Sigmoid colon (tissue), 4 donors: ENCODE measurements at regions not wholly inside any gene's neighbourhood (a gene's known extent, or its start where the extent isn't known, plus 50 kb on each side); places are given as distances from the start of the nearest gene placed in this dataset.

ENCODE experiments used
- CTCF ChIP-seq, 4 experiments: fragments of 450-650 bp in 3 of 4; fragments of 200-600 bp in 1 of 4; IDR thresholded peaks; one replicate each; pipeline ENCODE4 v1.5.1; 2016 to 2019; ENCODE audit warnings: antibody characterized with exemption in 4 of 4, mild to moderate bottlenecking in 3 of 4, moderate library complexity in 2 of 4
- EP300 ChIP-seq, 4 donors: sonication (generic); formaldehyde crosslinking; IDR thresholded peaks; one replicate each; pipeline ENCODE4 v1.6.1; 2017; ENCODE audit warnings: antibody characterized with exemption in 4 of 4

GRCh38 chr14:97159124-97159523 is 361.9 kb downstream of the VRK1 start:
- TF ChIP-seq CTCF (IDR thresholded peaks at IDR 0.05) (no peak), EP300 (IDR thresholded peaks at IDR 0.05) (no peak)
